ENCODE measurements at regions not wholly inside any gene's neighbourhood (a gene's known extent, or its start where the extent isn't known, plus 50 kb on each side); places are given as distances from the start of the nearest gene placed in this dataset.

DNA sequence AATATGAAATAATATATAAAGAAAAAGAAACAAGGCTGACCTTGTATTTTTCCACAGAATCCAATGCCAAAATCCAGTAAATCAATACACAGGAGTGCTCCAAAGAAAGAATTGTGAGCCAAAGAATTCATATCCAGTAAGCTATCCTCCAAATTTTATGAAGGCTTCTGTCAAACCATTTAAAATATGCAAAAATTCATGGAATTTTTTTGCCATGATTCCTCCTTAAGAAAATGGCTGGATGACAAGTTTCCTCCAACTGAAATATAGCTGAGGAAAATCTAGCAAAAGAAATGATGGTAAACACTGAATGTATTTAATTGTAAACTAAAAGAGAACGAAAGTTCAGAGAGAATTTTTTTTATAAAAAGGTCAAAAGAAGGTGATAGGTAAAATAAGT is 290.3 kb downstream of the UBE3D start:
- Histone ChIP-seq H3K36me3 (no peaks in the 10 kb centered on the region), H3K9ac (ENCODE audit: low read depth in 2 of 2, low read length in 2 of 2) (no peak overlapping the region), H3K9me3 (no peaks in the 10 kb centered on the region), H3K4me1 (no peaks in the 10 kb centered on the region), H3K27me3 (no peaks in the 10 kb centered on the region), H3K4me3 (no peak overlapping the region), H3K27ac (no peak overlapping the region)
- TF ChIP-seq, protein P1, sequence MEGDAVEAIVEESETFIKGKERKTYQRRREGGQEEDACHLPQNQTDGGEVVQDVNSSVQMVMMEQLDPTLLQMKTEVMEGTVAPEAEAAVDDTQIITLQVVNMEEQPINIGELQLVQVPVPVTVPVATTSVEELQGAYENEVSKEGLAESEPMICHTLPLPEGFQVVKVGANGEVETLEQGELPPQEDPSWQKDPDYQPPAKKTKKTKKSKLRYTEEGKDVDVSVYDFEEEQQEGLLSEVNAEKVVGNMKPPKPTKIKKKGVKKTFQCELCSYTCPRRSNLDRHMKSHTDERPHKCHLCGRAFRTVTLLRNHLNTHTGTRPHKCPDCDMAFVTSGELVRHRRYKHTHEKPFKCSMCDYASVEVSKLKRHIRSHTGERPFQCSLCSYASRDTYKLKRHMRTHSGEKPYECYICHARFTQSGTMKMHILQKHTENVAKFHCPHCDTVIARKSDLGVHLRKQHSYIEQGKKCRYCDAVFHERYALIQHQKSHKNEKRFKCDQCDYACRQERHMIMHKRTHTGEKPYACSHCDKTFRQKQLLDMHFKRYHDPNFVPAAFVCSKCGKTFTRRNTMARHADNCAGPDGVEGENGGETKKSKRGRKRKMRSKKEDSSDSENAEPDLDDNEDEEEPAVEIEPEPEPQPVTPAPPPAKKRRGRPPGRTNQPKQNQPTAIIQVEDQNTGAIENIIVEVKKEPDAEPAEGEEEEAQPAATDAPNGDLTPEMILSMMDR (IDR thresholded peaks at IDR 0.05), result no peak
- intact Hi-C loops (cut with DNase I), result no loop called here
- DNase-seq, result no peak

DNA sequence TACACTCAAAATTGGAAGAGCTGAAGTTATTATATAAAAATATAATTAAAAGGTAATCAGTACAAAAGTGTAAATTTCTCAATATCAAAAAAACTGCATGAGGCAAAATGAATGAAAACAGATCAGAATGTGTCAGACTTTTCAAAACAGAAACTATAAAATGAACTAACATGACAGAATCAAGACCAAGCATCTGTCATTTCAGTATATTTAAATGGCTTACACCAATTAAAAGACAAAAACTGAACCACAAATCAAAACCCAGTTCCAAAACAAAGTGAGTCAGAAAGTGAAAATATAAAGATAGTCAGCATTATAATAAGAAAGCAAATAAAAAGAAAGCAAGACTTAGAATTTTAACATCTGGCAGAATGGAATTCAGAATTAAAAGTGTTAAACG is 289.7 kb downstream of the UBE3D start:
- no peak overlapping the region for H3K9ac ChIP-seq (ENCODE audit: low read depth in 2 of 2, low read length in 2 of 2)
- no peaks in the 10 kb centered on the region for H3K36me3 ChIP-seq
- H3K4me3 ChIP-seq, result no peak overlapping the region
- no peaks in the 10 kb centered on the region for H3K4me1 ChIP-seq
- DNase-seq, result no peak
- H3K9me3 ChIP-seq, result no peaks in the 10 kb centered on the region
- TF ChIP-seq, protein P1 (IDR thresholded peaks at IDR 0.05), result no peak
- no peaks in the 10 kb centered on the region for H3K27me3 ChIP-seq
- no peak overlapping the region for H3K27ac ChIP-seq
- intact Hi-C loops (cut with DNase I), result no loop called here

DNA sequence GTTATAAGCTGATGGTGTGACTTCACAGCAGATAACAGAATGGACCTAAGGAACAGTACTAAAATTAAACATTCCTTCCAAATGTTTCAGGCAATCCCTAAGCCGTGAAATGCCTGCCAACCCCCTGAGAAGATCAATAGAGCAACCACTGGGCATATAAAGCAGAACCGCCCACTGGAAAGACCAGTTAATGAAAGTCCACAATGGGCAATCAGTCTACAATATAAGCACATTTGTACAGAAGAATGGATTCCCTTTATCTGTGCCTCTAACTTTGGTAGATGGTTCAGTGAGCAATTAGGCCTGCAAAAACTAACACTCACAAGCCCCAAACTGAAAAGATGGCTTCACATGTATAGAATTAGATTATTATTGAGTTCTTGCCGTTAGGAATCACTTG is 286.6 kb downstream of the UBE3D start:
- Histone ChIP-seq H3K4me1 (no peaks in the 10 kb centered on the region), H3K9me3 (no peaks in the 10 kb centered on the region), H3K27ac (no peak overlapping the region), H3K27me3 (no peaks in the 10 kb centered on the region), H3K4me3 (no peak overlapping the region), H3K9ac (ENCODE audit: low read depth in 2 of 2, low read length in 2 of 2) (no peak overlapping the region), H3K36me3 (no peaks in the 10 kb centered on the region)
- TF ChIP-seq, protein P1 (IDR thresholded peaks at IDR 0.05), result no peak
- no peak for DNase-seq
- intact Hi-C loops (cut with DNase I), result no loop called here

DNA sequence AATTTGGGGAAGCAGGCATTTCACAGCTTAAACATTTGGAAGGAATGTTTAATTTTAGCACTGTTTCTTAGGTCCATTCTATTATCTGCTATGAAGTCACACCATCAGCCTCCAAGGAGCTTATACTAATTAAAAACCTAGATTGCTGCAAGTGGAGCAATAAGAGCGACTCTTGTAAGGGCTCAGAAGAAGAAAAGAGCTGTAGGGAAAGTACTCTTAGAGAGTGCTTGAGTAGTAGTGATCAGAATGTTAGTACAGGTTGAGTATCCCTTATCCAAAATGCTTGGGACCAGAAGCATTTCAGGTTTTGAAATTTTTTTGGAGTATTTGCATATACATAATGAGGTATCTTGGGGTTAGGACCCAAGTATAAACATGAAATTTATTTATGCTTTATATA is 285.3 kb downstream of the UBE3D start:
- Histone ChIP-seq H3K27me3 (no peaks in the 10 kb centered on the region), H3K9me3 (no peaks in the 10 kb centered on the region), H3K36me3 (no peaks in the 10 kb centered on the region), H3K9ac (ENCODE audit: low read depth in 2 of 2, low read length in 2 of 2) (no peak overlapping the region), H3K4me1 (no peaks in the 10 kb centered on the region), H3K4me3 (no peak overlapping the region), H3K27ac (no peak overlapping the region)
- intact Hi-C loops (cut with DNase I), result no loop called here
- DNase-seq, result no peak
- TF ChIP-seq, protein P1 (IDR thresholded peaks at IDR 0.05), result no peak

DNA sequence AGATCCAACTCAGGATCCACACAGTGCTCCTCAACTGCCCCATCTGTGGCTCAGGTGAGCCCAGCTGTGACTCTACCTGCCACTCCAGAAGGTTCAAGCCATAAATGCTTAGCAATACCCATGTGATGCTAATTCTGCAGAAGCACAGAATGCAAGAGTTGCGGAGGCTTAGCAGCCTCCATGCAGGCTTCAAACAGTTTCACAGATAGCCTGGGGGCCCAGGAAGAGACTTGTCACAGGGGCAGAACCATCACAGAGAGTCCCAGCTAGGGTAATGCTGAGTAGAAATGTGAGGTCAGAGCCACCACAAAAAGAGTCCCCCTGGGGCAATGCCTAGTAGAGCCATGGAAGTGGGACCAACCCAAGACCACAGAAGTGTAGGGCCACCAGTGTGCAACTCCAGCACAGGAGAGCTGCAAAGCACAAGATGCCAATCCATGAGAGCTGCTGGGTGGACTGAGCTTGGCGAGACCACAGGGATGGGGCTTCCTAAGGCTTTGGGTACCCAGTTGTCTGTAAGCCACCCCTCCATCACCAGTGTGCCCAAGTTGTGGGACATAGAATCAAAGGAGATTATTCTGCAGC is 283.9 kb downstream of the UBE3D start:
- Histone ChIP-seq H3K36me3 (no peaks in the 10 kb centered on the region), H3K27ac (no peak overlapping the region), H3K9ac (ENCODE audit: low read depth in 2 of 2, low read length in 2 of 2) (no peak overlapping the region), H3K27me3 (no peaks in the 10 kb centered on the region), H3K4me1 (no peaks in the 10 kb centered on the region), H3K4me3 (no peak overlapping the region), H3K9me3 (no peaks in the 10 kb centered on the region)
- intact Hi-C loops (cut with DNase I), result no loop called here
- TF ChIP-seq, protein P1 (IDR thresholded peaks at IDR 0.05), result no peak
- no peak for DNase-seq

All from colonic mucosa (tissue), 4 donors.